Suprapubic skin (tissue), 3 donors: ENCODE measurements at regions not wholly inside any gene's neighbourhood (a gene's known extent, or its start where the extent isn't known, plus 50 kb on each side); places are given as distances from the start of the nearest gene placed in this dataset.

Experiments
- CTCF ChIP-seq, 2 donors: fragments of 200-600 bp in 1 of 2; fragments of 450-650 bp in 1 of 2; sonication (generic) in 1 of 2; IDR thresholded peaks; one replicate each; pipeline ENCODE4 v1.5.1; 2016 to 2019; ENCODE audit warnings: antibody characterized with exemption in 2 of 2, mild to moderate bottlenecking in 1 of 2, moderate library complexity in 1 of 2
- EP300 ChIP-seq: sonication (generic); formaldehyde crosslinking; IDR thresholded peaks from one replicate; pipeline ENCODE4 v1.6.1; 2017; ENCODE audit warnings: antibody characterized with exemption
- POLR2A ChIP-seq, 2 donors: fragments of 450-650 bp; IDR thresholded peaks; one replicate each; pipeline ENCODE4 v1.6.1; 2017; ENCODE audit warnings: antibody characterized with exemption in 2 of 2, mild to moderate bottlenecking in 2 of 2, moderate library complexity in 2 of 2

DNA sequence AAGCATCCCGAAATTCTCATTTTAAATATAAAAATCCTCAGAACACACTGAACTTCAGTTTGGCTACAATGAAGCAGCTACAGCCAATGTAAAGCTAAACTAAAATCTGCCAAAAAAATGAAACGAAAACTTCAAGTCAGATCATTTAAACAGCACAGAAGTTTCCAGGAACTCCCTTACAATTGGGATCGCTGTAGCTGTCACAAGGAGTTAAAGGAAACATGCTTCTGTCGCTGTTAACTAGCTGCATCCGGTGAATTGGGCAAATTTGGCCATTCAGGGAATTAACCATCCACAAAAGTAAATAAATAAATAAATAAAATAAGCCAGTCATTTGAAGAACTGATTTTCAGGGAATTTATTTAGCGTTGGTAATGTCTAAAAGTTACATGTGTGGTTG, 77.0 kb upstream of the PEG3 start:
- TF ChIP-seq CTCF (IDR thresholded peaks at IDR 0.05) = no peak
- no peak for TF ChIP-seq EP300
- no peak for TF ChIP-seq POLR2A (IDR thresholded peaks at IDR 0.05)
